Right lobe of liver (tissue), 4 donors: ENCODE measurements at regions not wholly inside any gene's neighbourhood (a gene's known extent, or its start where the extent isn't known, plus 50 kb on each side); places are given as distances from the start of the nearest gene placed in this dataset.

Experiments
- POLR2A ChIP-seq: fragments of 450-650 bp; IDR thresholded peaks from one replicate; pipeline ENCODE4 v1.6.1; 2017; ENCODE audit warnings: antibody characterized with exemption, mild to moderate bottlenecking
- TF ChIP-seq, protein P1 (sequence below), 4 donors: fragments of 200-600 bp in 3 of 4; fragments of 450-650 bp in 1 of 4; IDR thresholded peaks; one replicate each; pipeline versions ENCODE4 v1.5.1 to v1.8.0; 2016 to 2022; ENCODE audit warnings: antibody characterized with exemption in 4 of 4, mild to moderate bottlenecking in 2 of 4
- donor health status: DM: no; HTN: no; CAD: no.
- donor health status: DM: no; HTN: no; CAD: no.
- donor health status: DM: no; HTN: yes; CAD: no.

DNA sequence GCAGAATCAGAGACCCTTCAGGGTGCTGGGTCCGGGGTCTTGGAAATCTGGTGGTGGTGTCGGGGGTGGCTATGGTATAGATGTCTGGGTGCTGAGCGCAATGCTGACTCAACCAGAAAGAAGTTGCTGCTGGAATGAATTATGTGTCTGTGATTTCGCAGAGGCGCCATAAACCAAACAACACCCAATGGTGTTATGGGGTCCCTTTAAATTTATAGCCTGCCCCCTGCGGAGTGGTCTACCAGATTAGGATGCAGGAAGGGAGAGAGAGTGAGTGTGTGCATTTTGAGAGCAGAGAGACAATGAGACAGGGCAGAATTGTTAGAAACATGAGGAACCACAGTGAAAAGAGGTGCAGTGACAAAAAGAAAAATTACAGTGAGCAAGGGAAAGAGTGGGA, 100.7 kb upstream of the CDH11 start:
- TF ChIP-seq, protein P1, sequence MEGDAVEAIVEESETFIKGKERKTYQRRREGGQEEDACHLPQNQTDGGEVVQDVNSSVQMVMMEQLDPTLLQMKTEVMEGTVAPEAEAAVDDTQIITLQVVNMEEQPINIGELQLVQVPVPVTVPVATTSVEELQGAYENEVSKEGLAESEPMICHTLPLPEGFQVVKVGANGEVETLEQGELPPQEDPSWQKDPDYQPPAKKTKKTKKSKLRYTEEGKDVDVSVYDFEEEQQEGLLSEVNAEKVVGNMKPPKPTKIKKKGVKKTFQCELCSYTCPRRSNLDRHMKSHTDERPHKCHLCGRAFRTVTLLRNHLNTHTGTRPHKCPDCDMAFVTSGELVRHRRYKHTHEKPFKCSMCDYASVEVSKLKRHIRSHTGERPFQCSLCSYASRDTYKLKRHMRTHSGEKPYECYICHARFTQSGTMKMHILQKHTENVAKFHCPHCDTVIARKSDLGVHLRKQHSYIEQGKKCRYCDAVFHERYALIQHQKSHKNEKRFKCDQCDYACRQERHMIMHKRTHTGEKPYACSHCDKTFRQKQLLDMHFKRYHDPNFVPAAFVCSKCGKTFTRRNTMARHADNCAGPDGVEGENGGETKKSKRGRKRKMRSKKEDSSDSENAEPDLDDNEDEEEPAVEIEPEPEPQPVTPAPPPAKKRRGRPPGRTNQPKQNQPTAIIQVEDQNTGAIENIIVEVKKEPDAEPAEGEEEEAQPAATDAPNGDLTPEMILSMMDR (IDR thresholded peaks at IDR 0.05): no peak
- TF ChIP-seq POLR2A: no peak
